GM10847 (cell line): ENCODE measurements at regions not wholly inside any gene's neighbourhood (a gene's known extent, or its start where the extent isn't known, plus 50 kb on each side); places are given as distances from the start of the nearest gene placed in this dataset.

ENCODE experiments used
- POLR2A ChIP-seq: IDR thresholded peaks from 2 replicates; pipeline ENCODE4 v1.6.1; 2011; ENCODE audit not compliant: insufficient read length; ENCODE audit errors: extremely low read depth

GRCh38 chr6:14638906-14639761, 521.6 kb downstream of the CD83 start:
- no peak for TF ChIP-seq POLR2A

GRCh38 chr6:14639983-14640599, 522.5 kb downstream of the CD83 start:
- no peak for TF ChIP-seq POLR2A

DNA sequence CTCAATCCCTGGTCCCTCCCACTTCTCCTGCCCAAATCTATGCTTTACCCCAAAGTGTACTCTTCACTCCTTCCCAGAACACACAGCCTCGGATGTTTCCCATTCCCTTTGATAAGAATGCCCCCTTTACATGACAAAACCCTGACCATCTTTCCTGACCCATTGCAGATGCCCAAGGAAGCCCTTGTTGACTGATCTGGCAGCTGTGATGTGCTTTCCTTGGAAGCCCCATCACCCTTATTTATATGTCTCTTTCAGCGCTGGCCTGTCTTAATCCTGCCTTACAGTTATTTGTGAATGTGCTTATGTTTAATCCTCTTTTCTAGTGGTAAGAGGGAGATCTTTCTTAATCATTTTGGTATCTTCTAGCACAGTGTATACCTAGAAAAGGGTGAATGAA, 523.1 kb downstream of the CD83 start:
- TF ChIP-seq POLR2A = no peak

DNA sequence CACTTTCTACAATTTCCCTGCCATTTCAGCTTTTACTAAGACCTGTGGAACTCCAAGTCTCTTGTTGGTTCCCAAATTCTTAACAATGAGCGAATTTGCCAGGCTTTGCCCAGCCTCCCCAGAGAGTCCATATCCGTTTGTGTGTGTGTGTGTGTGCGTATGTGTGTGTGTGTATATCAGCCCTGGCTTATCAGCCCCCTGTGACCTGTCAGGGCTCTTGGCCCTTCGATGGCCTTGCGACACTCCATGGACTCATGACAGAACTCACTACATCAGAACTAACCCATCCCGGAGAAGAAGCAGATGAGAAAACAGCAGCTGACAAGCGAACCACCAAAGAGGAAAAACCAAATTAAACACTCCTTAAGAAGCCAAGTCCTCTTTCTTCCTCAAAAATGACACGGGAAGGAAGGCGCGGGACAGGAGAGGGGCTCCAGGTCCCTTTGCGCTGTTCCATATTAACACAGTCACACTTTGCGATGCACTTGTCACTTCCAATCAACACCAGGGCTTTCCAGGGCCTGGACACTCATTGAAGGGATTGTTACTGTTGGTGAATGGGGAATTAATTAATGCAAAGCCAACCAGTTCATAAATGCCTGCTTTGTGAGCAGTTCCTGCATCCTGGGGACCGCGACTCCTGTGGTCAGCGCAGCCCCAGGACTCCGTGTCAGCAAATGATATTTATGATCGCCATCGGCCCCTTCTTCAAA, 524.0 kb downstream of the CD83 start:
- no peak for TF ChIP-seq POLR2A

DNA sequence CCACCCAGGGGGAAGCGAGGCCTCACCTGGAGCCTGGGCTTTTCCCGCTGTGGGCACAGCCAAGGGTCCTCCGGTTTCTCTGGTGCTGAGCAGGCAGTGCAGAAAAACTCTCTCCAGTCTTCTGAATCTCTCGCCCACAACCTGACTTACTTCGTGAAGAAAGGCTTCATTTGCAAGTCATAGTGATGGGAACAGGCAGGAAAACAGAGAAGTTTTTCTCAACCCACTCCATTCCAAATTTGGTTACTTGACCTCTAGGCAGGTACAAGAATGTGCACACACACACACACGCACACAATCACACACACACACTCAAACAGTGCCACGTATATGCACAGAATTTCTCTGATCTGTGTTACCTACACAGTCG, 524.5 kb downstream of the CD83 start:
- TF ChIP-seq POLR2A = no peak

GRCh38 chr6:14642842-14643241, 525.3 kb downstream of the CD83 start:
- no peak for TF ChIP-seq POLR2A

DNA sequence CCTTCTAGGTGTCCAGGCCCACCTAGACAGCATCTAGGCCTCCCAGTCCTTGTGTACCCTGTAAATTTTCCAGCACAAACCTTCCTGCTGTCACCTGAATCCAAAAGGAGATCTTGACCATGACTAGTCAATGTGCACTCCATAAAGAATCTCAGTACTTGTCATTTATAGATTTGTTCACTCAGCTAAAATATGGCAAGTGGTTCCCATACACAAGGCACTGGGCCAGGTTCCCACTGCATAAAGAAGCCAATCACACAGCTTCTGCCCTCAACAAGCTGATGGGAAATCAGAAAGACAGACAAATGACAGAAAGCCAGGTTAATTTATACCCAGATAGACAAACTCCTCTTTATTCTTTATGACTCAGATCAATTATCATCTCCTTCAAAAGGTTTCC, 526.8 kb downstream of the CD83 start:
- TF ChIP-seq POLR2A = no peak

GRCh38 chr6:14645221-14645620, 527.6 kb downstream of the CD83 start:
- TF ChIP-seq POLR2A = no peak

DNA sequence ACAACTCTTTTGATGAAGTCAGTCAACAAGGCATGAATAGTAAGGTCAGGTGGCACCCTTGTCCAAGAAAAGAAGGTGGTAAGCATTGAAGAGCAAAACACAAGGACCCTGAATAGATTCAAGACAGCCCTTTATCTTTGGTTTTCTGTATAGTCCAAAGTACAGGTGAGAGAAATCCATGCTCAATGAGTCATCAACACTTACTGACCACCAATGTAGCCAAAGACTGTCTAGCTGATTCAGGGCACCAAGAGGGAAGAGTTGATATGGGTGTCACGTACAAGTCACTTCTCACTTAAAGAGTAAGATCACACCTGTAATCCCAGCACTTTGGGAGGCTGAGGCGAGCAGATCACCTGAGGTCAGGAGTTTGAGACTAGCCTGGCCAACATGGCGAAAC, 528.3 kb downstream of the CD83 start:
- no peak for TF ChIP-seq POLR2A

DNA sequence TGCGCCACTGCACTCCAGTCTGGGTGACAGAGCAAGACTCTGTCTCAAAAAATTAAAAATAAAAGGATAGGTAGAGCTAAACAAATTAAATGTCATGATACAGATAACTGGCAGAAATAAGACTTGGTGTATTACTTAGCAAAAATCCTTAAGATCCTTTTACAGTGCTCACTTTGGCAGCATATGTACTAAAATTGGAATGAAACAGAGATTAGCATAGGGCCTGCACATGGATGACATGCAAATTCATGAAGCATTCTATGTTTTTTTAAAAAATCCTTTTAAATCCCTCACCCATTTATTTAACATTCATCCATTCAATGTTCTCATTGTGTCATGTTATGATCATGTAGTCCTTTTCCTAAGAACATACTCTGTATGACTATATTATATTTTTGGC, 528.8 kb downstream of the CD83 start:
- no peak for TF ChIP-seq POLR2A

DNA sequence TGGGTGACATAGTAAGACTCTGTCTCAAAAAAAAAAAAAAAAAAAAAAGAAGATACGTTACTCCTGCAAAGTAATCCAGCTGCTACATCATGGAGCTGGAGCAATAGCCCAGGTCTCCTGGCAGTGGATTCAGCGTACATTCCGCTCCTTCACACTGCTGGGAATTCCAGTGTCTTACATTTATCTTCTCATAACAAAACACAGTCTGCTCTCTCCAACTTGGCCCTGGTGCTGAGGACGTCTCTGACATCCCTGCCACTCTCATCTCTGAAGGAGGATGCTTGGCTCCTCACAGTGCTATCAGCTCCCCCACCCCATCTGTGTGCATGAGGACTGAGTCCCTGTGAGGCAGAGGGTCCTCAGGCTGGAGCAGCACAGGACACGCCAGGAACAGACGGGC, 529.8 kb downstream of the CD83 start:
- TF ChIP-seq POLR2A = no peak

- TF ChIP-seq POLR2A = no peak
Measured at GRCh38 chr6:14652536-14652935, 535.0 kb downstream of the CD83 start.

- no peak for TF ChIP-seq POLR2A
Measured at GRCh38 chr6:14655201-14656061, 537.9 kb downstream of the CD83 start.

DNA sequence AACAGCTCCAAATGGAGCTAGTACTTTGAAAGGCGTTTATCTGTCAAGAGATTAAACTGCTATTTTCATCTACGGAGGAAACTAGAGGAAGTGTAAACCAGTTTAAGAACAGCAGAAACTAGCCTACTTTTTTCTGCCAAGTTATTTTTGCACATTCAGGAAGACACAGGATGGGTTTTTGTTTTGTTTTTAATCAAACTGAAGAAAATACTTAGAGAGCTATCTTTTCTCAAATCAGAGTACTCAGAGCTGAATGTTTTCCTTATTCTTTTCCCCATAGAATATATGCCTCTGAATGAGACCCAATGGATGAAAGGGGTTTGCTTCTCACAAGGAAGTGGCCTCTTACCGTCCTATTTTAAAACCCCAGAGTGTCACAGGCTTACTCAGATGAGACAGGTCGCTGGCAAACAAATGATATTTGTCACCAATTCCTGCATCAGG, 538.5 kb downstream of the CD83 start:
- no peak for TF ChIP-seq POLR2A

- TF ChIP-seq POLR2A = no peak
Measured at GRCh38 chr6:14656649-14657048, 539.1 kb downstream of the CD83 start.
